ENCODE measurements at regions not wholly inside any gene's neighbourhood (a gene's known extent, or its start where the extent isn't known, plus 50 kb on each side); places are given as distances from the start of the nearest gene placed in this dataset.

DNA sequence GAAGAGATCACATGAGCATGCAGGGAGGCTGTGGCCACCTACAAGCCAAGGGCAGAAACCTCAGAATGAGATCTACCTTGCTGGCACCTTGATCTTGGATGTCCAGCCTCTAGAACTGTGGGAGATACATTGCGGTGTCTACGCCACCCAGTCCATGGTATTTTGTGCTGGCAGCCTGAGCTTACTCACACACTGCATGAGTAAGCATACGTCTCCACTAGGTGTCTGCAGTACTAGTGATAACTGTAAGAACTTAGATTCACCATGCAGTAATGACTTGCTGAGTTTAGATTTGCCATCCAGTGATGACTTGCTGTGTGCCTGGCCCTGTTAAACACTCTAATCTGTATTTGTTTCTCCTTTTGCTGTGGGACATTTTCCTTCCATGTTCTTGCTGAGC, 417.7 kb downstream of the GADD45G start:
- TF ChIP-seq EZH2 (IDR thresholded peaks at IDR 0.05) (no peak), POLR2AphosphoS5 (IDR thresholded peaks at IDR 0.05; ENCODE audit: borderline replicate concordance, low read depth, low read length) (no peak)
